ENCODE measurements at regions not wholly inside any gene's neighbourhood (a gene's known extent, or its start where the extent isn't known, plus 50 kb on each side); places are given as distances from the start of the nearest gene placed in this dataset.

DNA sequence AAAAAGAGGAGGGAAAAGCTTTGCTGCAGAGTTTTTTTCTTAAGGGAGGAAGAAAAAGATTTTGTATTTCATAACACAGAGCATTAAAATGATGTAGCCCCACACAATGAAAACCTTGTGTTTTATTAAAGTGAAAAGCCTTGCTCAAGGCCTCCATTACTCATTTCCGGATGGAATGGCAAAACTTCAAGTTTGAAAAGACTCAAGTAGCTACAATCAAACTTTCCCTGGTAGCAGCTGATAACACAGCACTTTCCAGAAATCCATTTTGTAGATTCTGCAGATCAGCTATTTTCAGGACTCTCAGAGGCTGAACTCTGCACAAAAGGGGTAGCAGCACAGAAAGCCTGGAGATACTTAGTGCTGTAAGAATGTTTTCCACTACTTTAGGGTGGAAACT is 374.8 kb downstream of the NFIB start:
- no peak for TF ChIP-seq POLR2A (IDR thresholded peaks at IDR 0.05)
- TF ChIP-seq, protein P1, sequence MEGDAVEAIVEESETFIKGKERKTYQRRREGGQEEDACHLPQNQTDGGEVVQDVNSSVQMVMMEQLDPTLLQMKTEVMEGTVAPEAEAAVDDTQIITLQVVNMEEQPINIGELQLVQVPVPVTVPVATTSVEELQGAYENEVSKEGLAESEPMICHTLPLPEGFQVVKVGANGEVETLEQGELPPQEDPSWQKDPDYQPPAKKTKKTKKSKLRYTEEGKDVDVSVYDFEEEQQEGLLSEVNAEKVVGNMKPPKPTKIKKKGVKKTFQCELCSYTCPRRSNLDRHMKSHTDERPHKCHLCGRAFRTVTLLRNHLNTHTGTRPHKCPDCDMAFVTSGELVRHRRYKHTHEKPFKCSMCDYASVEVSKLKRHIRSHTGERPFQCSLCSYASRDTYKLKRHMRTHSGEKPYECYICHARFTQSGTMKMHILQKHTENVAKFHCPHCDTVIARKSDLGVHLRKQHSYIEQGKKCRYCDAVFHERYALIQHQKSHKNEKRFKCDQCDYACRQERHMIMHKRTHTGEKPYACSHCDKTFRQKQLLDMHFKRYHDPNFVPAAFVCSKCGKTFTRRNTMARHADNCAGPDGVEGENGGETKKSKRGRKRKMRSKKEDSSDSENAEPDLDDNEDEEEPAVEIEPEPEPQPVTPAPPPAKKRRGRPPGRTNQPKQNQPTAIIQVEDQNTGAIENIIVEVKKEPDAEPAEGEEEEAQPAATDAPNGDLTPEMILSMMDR (IDR thresholded peaks at IDR 0.05): no peak
- Histone ChIP-seq H3K9me3 (no peaks in the 10 kb centered on the region), H3K4me1 (peaks cover 5 to 15% of the 10 kb centered on the region in 2 donors), H3K4me3 (replicated peaks in 1 of 3) (no peak overlapping the region), H3K36me3 (no peaks in the 10 kb centered on the region), H3K27ac (no peak overlapping the region), H3K27me3 (no peaks in the 10 kb centered on the region)
- 33 to 39% methylated on average over 1 of the region's 1 CpG for WGBS, 2 donors
- intact Hi-C loops (cut with DNase I): no loop called here
- DNase-seq: no peak

DNA sequence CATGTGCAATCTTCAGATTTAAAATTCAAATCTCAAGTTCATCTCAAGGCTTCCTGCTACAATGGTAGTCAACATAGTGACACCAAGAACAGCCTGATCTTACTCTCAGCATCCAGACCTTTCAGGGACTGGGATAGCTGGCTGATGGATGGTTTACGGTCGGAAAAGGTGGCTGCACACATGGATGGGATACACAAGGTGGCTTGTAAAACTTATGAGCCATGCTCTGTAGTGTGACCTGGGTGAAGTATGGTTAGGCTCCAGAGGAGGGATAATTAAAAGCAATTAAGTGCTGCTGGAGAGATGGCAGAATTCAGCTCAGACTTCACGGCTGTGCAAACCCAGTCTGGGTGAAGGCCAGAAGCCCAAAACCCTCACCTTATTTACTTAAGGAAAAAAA is 379.5 kb downstream of the NFIB start:
- intact Hi-C loops (cut with DNase I): no loop called here
- H3K4me1 ChIP-seq: peaks cover 5 to 13% of the 10 kb centered on the region in 2 donors
- WGBS, 2 donors: 96 to 98% methylated on average over 3 of the region's 3 CpGs

DNA sequence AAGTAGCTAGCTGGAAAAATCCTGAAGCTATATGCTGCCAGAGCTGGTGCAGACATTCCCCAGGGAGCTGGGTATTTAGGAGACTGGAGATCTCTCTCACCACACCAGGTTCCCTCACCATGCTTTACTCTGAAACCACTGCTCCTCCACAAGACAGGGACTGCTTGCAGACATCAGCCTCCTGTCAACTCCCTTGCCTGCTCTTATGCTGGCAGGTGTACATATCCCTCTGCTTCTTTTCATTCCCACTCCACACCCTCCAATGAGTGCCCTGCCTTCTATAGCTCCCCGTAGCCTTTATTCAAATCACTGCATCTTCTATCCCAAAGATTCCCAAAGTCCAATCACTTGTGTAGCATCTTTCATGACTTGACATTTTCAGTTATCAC is 380.7 kb downstream of the NFIB start:
- H3K4me1 ChIP-seq: peaks cover under 1 to 2% of the 10 kb centered on the region in 2 donors
- no peak overlapping the region for H3K27ac ChIP-seq
- H3K4me3 ChIP-seq (replicated peaks in 1 of 3): no peak overlapping the region
- 92 to 96% methylated on average over 1 of the region's 1 CpG for WGBS, 2 donors
- DNase-seq: no peak
- TF ChIP-seq, protein P1 (IDR thresholded peaks at IDR 0.05): no peak
- TF ChIP-seq POLR2A (IDR thresholded peaks at IDR 0.05): no peak
- no peaks in the 10 kb centered on the region for H3K36me3 ChIP-seq
- intact Hi-C loops (cut with DNase I): no loop called here
- H3K27me3 ChIP-seq: no peaks in the 10 kb centered on the region
- no peaks in the 10 kb centered on the region for H3K9me3 ChIP-seq

More for the DNA sequence above, 379.5 kb downstream of the NFIB start:
- H3K27me3 ChIP-seq: no peaks in the 10 kb centered on the region
- no peak for DNase-seq
- no peak overlapping the region for H3K4me3 ChIP-seq (replicated peaks in 1 of 3)
- H3K27ac ChIP-seq: no peak overlapping the region
- H3K36me3 ChIP-seq: no peaks in the 10 kb centered on the region
- no peak for TF ChIP-seq POLR2A (IDR thresholded peaks at IDR 0.05)
- TF ChIP-seq, protein P1 (IDR thresholded peaks at IDR 0.05): no peak
- H3K9me3 ChIP-seq: no peaks in the 10 kb centered on the region

DNA sequence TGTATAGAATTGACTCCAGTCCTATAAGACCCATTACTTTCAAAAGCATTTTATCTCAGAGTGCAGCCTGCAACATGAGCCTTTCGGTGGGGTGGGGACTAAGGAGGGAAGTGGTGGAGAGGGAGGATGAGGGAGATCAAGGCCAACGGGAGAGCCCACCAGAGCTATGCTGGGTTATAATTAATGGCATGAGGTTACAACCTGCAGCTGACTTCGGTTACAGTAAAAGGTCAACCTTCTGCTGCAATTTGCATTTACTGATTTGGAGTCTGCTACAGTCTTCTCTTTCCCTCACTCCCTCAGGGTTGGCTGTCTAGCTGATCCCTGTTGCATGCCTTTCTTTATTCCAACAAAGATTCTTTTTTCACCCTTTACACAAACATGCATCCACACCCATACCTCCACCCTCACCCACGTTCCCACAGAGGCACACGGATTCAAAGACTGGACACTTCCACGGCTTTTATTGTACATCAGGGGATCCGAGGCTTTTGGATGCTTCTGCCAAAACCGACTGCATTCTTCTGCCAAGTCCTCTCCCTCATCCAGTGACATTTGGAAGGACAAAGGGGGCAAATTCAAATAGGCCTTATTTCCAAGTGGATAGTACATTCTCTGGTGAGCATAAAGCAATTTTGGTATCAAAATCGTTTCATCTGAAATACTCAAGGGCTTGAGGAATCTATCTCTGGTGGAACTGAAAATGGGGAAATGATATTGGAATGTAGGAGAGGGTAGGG is 381.2 kb downstream of the NFIB start:
- Histone ChIP-seq H3K36me3 (no peaks in the 10 kb centered on the region), H3K27me3 (no peaks in the 10 kb centered on the region), H3K9me3 (no peaks in the 10 kb centered on the region), H3K27ac (no peak overlapping the region), H3K4me1 (no peaks in the 10 kb centered on the region), H3K4me3 (replicated peaks in 1 of 3) (no peak overlapping the region)
- intact Hi-C loops (cut with DNase I): no loop called here
- 71 to 83% methylated on average over 9 of the region's 9 CpGs for WGBS, 2 donors
- DNase-seq: no peak
- TF ChIP-seq POLR2A (IDR thresholded peaks at IDR 0.05): no peak
- TF ChIP-seq, protein P1 (IDR thresholded peaks at IDR 0.05): no peak

DNA sequence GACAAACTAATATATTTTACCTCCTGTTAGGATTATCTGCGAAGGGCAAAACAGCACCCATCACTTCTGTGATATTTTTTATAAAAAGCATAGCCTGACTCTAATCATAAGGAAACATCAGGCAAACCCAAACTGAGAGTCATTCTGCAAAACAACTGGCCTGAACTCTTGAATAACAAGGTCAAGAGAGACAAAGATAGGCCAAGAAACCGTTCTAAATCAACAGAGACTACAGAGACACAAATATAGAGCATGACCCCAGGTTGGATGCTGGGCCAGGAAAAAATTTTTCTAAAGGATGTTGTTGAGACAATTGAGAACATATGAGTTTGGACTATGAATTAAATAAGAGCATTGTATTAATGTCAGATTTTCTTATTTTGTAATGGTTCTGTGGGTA is 384.9 kb downstream of the NFIB start:
- Histone ChIP-seq H3K4me1 (no peaks in the 10 kb centered on the region), H3K9me3 (no peaks in the 10 kb centered on the region), H3K36me3 (no peaks in the 10 kb centered on the region), H3K27ac (no peak overlapping the region), H3K4me3 (replicated peaks in 1 of 3) (no peak overlapping the region), H3K27me3 (no peaks in the 10 kb centered on the region)
- TF ChIP-seq, protein P1 (IDR thresholded peaks at IDR 0.05): no peak
- TF ChIP-seq POLR2A (IDR thresholded peaks at IDR 0.05): no peak
- 62 to 68% methylated on average over 2 of the region's 2 CpGs for WGBS, 2 donors
- intact Hi-C loops (cut with DNase I): no loop called here
- DNase-seq: no peak

All from thyroid gland (tissue), 4 donors.